ENCODE measurements at regions not wholly inside any gene's neighbourhood (a gene's known extent, or its start where the extent isn't known, plus 50 kb on each side); places are given as distances from the start of the nearest gene placed in this dataset.

- TF ChIP-seq CTCF (IDR thresholded peaks at IDR 0.05; ENCODE audit: extremely low read depth in 1 of 2, insufficient read depth in 1 of 2, low read depth in 1 of 2, low read length in 2 of 2) (no peak), EZH2 (IDR thresholded peaks at IDR 0.05; ENCODE audit: borderline replicate concordance, low read depth, low read length, severe bottlenecking) (no peak), POLR2A (IDR thresholded peaks at IDR 0.05; ENCODE audit: low read depth, low read length) (no peak), POLR2AphosphoS5 (IDR thresholded peaks at IDR 0.05; ENCODE audit: insufficient read depth, low read depth, low read length) (no peak), MYC (IDR thresholded peaks at IDR 0.05; ENCODE audit: low read depth, low read length) (no peak), JUN (IDR thresholded peaks at IDR 0.05; ENCODE audit: borderline replicate concordance, insufficient read depth, insufficient read length, low read depth) (no peak), GATA2 (IDR thresholded peaks at IDR 0.05; ENCODE audit: insufficient read depth, insufficient read length, low read depth, low read length) (no peak)
- TF ChIP-seq, protein P1, sequence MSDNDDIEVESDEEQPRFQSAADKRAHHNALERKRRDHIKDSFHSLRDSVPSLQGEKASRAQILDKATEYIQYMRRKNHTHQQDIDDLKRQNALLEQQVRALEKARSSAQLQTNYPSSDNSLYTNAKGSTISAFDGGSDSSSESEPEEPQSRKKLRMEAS (IDR thresholded peaks at IDR 0.05; ENCODE audit: insufficient read depth, insufficient read length), result no peak
Observed at GRCh38 chr6:169337886-169338445, 84.3 kb upstream of the THBS2 start.

Data from endothelial cell of umbilical vein (primary cell).